Bronchial epithelial cell (primary cell): ENCODE measurements at regions not wholly inside any gene's neighbourhood (a gene's known extent, or its start where the extent isn't known, plus 50 kb on each side); places are given as distances from the start of the nearest gene placed in this dataset.

ENCODE experiments used
- DNase-seq: peaks from one replicate; pipeline ENCODE4 v3.0.0-alpha.2; 2010; ENCODE audit warnings: low read depth
- FAIRE-seq: peaks from 2 replicates; lab custom pipeline; 2011; peaks lifted over from hg19 to GRCh38; lab: Jason Lieb, UNC
- H3K27me3 ChIP-seq: 2 replicates; pipeline ENCODE4 v1.5.1; 2011; ENCODE audit warnings: low read length; ENCODE audit not compliant: control insufficient read depth, insufficient read depth
- H3K36me3 ChIP-seq: 2 replicates; pipeline ENCODE4 v1.5.1; 2011; ENCODE audit warnings: low read length; ENCODE audit not compliant: control insufficient read depth, insufficient read depth
- H3K4me3 ChIP-seq: 2 replicates; pipeline ENCODE4 v1.5.1; 2011; ENCODE audit warnings: mild to moderate bottlenecking, low read depth, low read length, control low read depth
- CTCF ChIP-seq: IDR thresholded peaks from 2 replicates; pipeline ENCODE4 v1.5.1; 2011; ENCODE audit warnings: mild to moderate bottlenecking, moderate library complexity, low read length, control low read depth, inconsistent platforms; ENCODE audit not compliant: insufficient read depth, severe bottlenecking

GRCh38 chr21:36532769-36533467 is 53.0 kb upstream of the CLDN14 start:
- no peak for FAIRE-seq
- H3K36me3 ChIP-seq = no peaks in the 10 kb centered on the region
- no peak for TF ChIP-seq CTCF
- H3K4me3 ChIP-seq = no peak overlapping the region
- H3K27me3 ChIP-seq = peaks cover 5% of the 10 kb centered on the region
- no peak for DNase-seq

- Histone ChIP-seq H3K4me3 (no peak overlapping the region), H3K36me3 (no peaks in the 10 kb centered on the region), H3K27me3 (peaks cover 5% of the 10 kb centered on the region)
- no peak for FAIRE-seq
- DNase-seq = no peak
- TF ChIP-seq CTCF = no peak
Observed at GRCh38 chr21:36533468-36533848, 53.5 kb upstream of the CLDN14 start.

GRCh38 chr21:36534656-36535055 is 54.7 kb upstream of the CLDN14 start:
- no peaks in the 10 kb centered on the region for H3K36me3 ChIP-seq
- DNase-seq = no peak
- no peak overlapping the region for H3K4me3 ChIP-seq
- FAIRE-seq = no peak
- no peak for TF ChIP-seq CTCF
- peaks cover 5% of the 10 kb centered on the region for H3K27me3 ChIP-seq

- Histone ChIP-seq H3K36me3 (no peaks in the 10 kb centered on the region), H3K4me3 (no peak overlapping the region), H3K27me3 (peaks cover 2% of the 10 kb centered on the region)
- FAIRE-seq (no peak), DNase-seq (no peak)
- TF ChIP-seq CTCF = no peak
Observed at GRCh38 chr21:36535618-36536241, 55.8 kb upstream of the CLDN14 start.

GRCh38 chr21:36538761-36539160 is 58.8 kb upstream of the CLDN14 start:
- no peak for FAIRE-seq

More at GRCh38 chr21:36538761-36539160, 58.8 kb upstream of the CLDN14 start:
- DNase-seq = no peak
- H3K4me3 ChIP-seq = no peak overlapping the region
- no peak for TF ChIP-seq CTCF
- no peaks in the 10 kb centered on the region for H3K36me3 ChIP-seq
- H3K27me3 ChIP-seq = peaks cover 14% of the 10 kb centered on the region
